PC-3 (cell line): ENCODE measurements at regions not wholly inside any gene's neighbourhood (a gene's known extent, or its start where the extent isn't known, plus 50 kb on each side); places are given as distances from the start of the nearest gene placed in this dataset.

Experiments used
- ATAC-seq: fragments of 200-7000 bp; cut with Tn5 transposase; 2 replicates; pipeline ENCODE4 v1.9.1; 2020; ENCODE audit warnings: mild to moderate bottlenecking, moderate library complexity
- BruUV-seq: library from RNA; stranded (reverse); fragments of 400-500 nt; replicated peaks from 2 replicates; lab custom pipeline; 2021; lab: Mats Ljungman, UMichigan
- CTCF ChIA-PET: fragments of 300-600 bp; sonication (Branson Sonifier 250); formaldehyde crosslinking; loops from one replicate; lab custom pipeline; 2022; ENCODE audit warnings: antibody characterized with exemption; lab: Charles Lee
- POLR2A ChIA-PET: fragments of 300-600 bp; sonication (Branson Sonifier 250); formaldehyde crosslinking; loops from one replicate; lab custom pipeline; 2022; ENCODE audit warnings: antibody characterized with exemption; ENCODE audit not compliant: unreplicated experiment; lab: Charles Lee
- DNase-seq: peaks from one replicate; pipeline ENCODE4 v3.0.0-alpha.2; 2015
- H2AFZ ChIP-seq: fragments of 300-600 bp; sonication (generic); 2 replicates; pipeline ENCODE4 v1.6.0; 2016; ENCODE audit warnings: antibody characterized with exemption, low read length
- H3F3A ChIP-seq: fragments of 300-600 bp; sonication (generic); one replicate; pipeline ENCODE4 v1.6.0; 2017; ENCODE audit warnings: antibody characterized with exemption, low read length, control low read depth, mild to moderate bottlenecking; ENCODE audit not compliant: unreplicated experiment
- H3K27ac ChIP-seq: fragments of 300-600 bp; sonication (generic); 2 replicates; pipeline ENCODE4 v1.5.1; 2016; ENCODE audit warnings: mild to moderate bottlenecking, low read length
- H3K27me3 ChIP-seq: fragments of 300-600 bp; sonication (generic); 2 replicates; pipeline ENCODE4 v1.6.1; 2016; ENCODE audit warnings: low read length, mixed read lengths
- H3K36me3 ChIP-seq: fragments of 300-600 bp; sonication (generic); 2 replicates; pipeline ENCODE4 v1.6.1; 2016; ENCODE audit warnings: low read depth, mixed run types, low read length, mixed read lengths
- H3K4me1 ChIP-seq: fragments of 300-600 bp; sonication (generic); 2 replicates; pipeline ENCODE4 v1.5.1; 2016; ENCODE audit warnings: low read length; ENCODE audit not compliant: insufficient read depth
- H3K4me2 ChIP-seq: fragments of 300-600 bp; sonication (generic); 2 replicates; pipeline ENCODE4 v1.6.0; 2016; ENCODE audit warnings: low read length
- H3K4me3 ChIP-seq: fragments of 300-600 bp; sonication (generic); 2 replicates; pipeline ENCODE4 v1.5.1; 2016; ENCODE audit warnings: mild to moderate bottlenecking, low read length, mixed read lengths
- H3K79me2 ChIP-seq: fragments of 300-600 bp; sonication (generic); 2 replicates; pipeline ENCODE4 v1.6.1; 2017; ENCODE audit warnings: low read length, mixed read lengths
- H3K9ac ChIP-seq: fragments of 300-600 bp; sonication (generic); 2 replicates; pipeline ENCODE4 v1.6.0; 2016; ENCODE audit warnings: mild to moderate bottlenecking, low read length
- H3K9me2 ChIP-seq: fragments of 300-600 bp; sonication (generic); replicated peaks from 2 replicates; pipeline ENCODE4 v1.6.1; 2016; ENCODE audit warnings: mixed run types, low read length, mixed read lengths
- H3K9me3 ChIP-seq: fragments of 300-600 bp; sonication (generic); 2 replicates; pipeline ENCODE4 v1.6.1; 2016; ENCODE audit warnings: low read length, mixed read lengths
- H4K20me1 ChIP-seq: fragments of 300-600 bp; sonication (generic); 2 replicates; pipeline ENCODE4 v1.6.1; 2016; ENCODE audit warnings: low read length, mixed read lengths
- CTCF ChIP-seq: fragments of 300-600 bp; sonication (generic); conservative IDR thresholded peaks from 2 replicates; pipeline ENCODE4 v1.5.1; 2017; ENCODE audit warnings: antibody characterized with exemption, low read depth, mild to moderate bottlenecking, low read length
- EZH2 ChIP-seq: fragments of 300-600 bp; sonication (generic); IDR thresholded peaks from one replicate; pipeline ENCODE4 v1.6.1; 2017; ENCODE audit warnings: antibody characterized with exemption, mild to moderate bottlenecking, low read length; ENCODE audit not compliant: unreplicated experiment
- EZH2phosphoT487 ChIP-seq: fragments of 300-600 bp; sonication (generic); IDR thresholded peaks from 2 replicates; pipeline ENCODE4 v1.6.1; 2018; ENCODE audit warnings: mild to moderate bottlenecking, antibody characterized with exemption, low read length, borderline replicate concordance
- intact Hi-C: fragments of 100-400 bp; cut with micrococcal nuclease; formaldehyde crosslinking; loops from 2 replicates; pipeline ENCODE4 v1.9.0; 2023

GRCh38 chr7:1322240-1323110 lies 89.8 kb downstream of the UNCX start:
- intact Hi-C loops = no loop called here
- BruUV-seq = no TSS peak
- H3K9me2 ChIP-seq = no peaks in the 10 kb centered on the region
- H3K27me3 ChIP-seq = peaks cover 32% of the 10 kb centered on the region
- ATAC-seq (no peak), DNase-seq (no peak)
- H3K27ac ChIP-seq = no peak overlapping the region
- no peaks in the 10 kb centered on the region for H3K9me3 ChIP-seq
- no peaks in the 10 kb centered on the region for H3K36me3 ChIP-seq
- H3K4me2 ChIP-seq = no peak overlapping the region
- H4K20me1 ChIP-seq = no peaks in the 10 kb centered on the region
- H3K4me1 ChIP-seq = no peaks in the 10 kb centered on the region
- no peak overlapping the region for H3K4me3 ChIP-seq
- TF ChIP-seq EZH2phosphoT487 (no peak), CTCF (no peak), EZH2 (no peak)
- no peak overlapping the region for H2AFZ ChIP-seq
- no peak overlapping the region for H3K9ac ChIP-seq
- no peaks in the 10 kb centered on the region for H3K79me2 ChIP-seq
- ChIA-PET CTCF (no interaction called here), POLR2A (no interaction called here)
- no peaks in the 10 kb centered on the region for H3F3A ChIP-seq

GRCh38 chr7:1323178-1324027 lies 90.7 kb downstream of the UNCX start:
- ChIA-PET CTCF (no interaction called here), POLR2A (no interaction called here)
- no peaks in the 10 kb centered on the region for H3K36me3 ChIP-seq
- ATAC-seq (no peak), DNase-seq (no peak)
- H3K4me3 ChIP-seq = no peak overlapping the region
- H3K9ac ChIP-seq = no peak overlapping the region
- H3K9me3 ChIP-seq = no peaks in the 10 kb centered on the region
- H3K9me2 ChIP-seq = no peaks in the 10 kb centered on the region
- no peaks in the 10 kb centered on the region for H3K4me1 ChIP-seq
- no peak overlapping the region for H3K27ac ChIP-seq
- no peak overlapping the region for H2AFZ ChIP-seq
- H3K79me2 ChIP-seq = no peaks in the 10 kb centered on the region
- H4K20me1 ChIP-seq = no peaks in the 10 kb centered on the region
- H3F3A ChIP-seq = no peaks in the 10 kb centered on the region
- TF ChIP-seq CTCF (no peak), EZH2 (no peak), EZH2phosphoT487 (no peak)
- H3K27me3 ChIP-seq = peaks cover 32% of the 10 kb centered on the region
- BruUV-seq = no TSS peak
- intact Hi-C loops = no loop called here
- H3K4me2 ChIP-seq = no peak overlapping the region
